NT2/D1 (cell line): ENCODE measurements at regions not wholly inside any gene's neighbourhood (a gene's known extent, or its start where the extent isn't known, plus 50 kb on each side); places are given as distances from the start of the nearest gene placed in this dataset.

Experiments used
- SUZ12 ChIP-seq: IDR thresholded peaks from 2 replicates; pipeline ENCODE4 v1.6.1; 2011; ENCODE audit not compliant: insufficient read length, insufficient read depth; ENCODE audit errors: extremely low read depth
- YY1 ChIP-seq: IDR thresholded peaks from 2 replicates; pipeline ENCODE4 v1.6.1; 2011; ENCODE audit not compliant: insufficient read length, insufficient read depth
- ZNF274 ChIP-seq: IDR thresholded peaks from 2 replicates; pipeline ENCODE4 v1.6.1; 2011; ENCODE audit warnings: mild to moderate bottlenecking, low read depth, low read length

DNA sequence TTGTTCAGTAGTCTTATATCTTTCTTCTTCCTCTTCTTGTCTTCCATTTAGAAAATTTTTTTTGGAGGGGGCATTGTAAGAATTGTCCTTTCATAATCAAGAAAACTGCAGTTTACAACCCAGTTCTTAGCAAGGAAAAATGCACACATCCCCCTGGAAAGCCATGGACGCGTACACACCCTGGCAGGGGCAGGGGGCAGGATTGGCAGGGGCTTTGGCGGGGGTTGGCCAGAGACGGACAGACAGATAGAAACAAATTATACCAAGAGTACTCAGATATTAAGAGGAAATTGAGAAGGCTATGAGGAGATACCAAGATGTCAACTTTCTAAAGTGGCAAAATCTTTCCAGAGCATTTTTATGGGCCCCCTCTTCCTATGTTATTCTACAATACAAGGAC lies 322.5 kb upstream of the CPXCR1 start:
- TF ChIP-seq SUZ12 (no peak), ZNF274 (no peak), YY1 (no peak)
